A549 (cell line): ENCODE measurements at regions not wholly inside any gene's neighbourhood (a gene's known extent, or its start where the extent isn't known, plus 50 kb on each side); places are given as distances from the start of the nearest gene placed in this dataset.

Source experiments
- CBX8 ChIP-seq: fragments of 200-600 bp; sonication (generic); IDR thresholded peaks from 2 replicates; pipeline ENCODE4 v1.6.1; 2016
- CEBPB ChIP-seq, 2 experiments: fragments of >200 bp in 1 of 2; sonication (Bioruptor Twin) in 1 of 2; formaldehyde crosslinking in 1 of 2; IDR thresholded peaks; 2 replicates each; pipeline ENCODE4 v1.6.1; 2012 to 2016
- EP300 ChIP-seq, 2 experiments: fragments of >200 bp; sonication (Bioruptor Twin); formaldehyde crosslinking; IDR thresholded peaks; 2 replicates in 1 of 2; 3 replicates in 1 of 2; pipeline ENCODE4 v1.6.1; 2016 to 2017
- ESRRA ChIP-seq: fragments of 150-350 bp; IDR thresholded peaks from 2 replicates; pipeline ENCODE4 v1.6.1; 2014; ENCODE audit warnings: mild to moderate bottlenecking, low read length, borderline replicate concordance
- KDM5A ChIP-seq: fragments of 200-600 bp; sonication (generic); IDR thresholded peaks from 2 replicates; pipeline ENCODE4 v1.6.1; 2016; ENCODE audit warnings: antibody characterized with exemption, mild to moderate bottlenecking
- MYC ChIP-seq: IDR thresholded peaks from 2 replicates; pipeline ENCODE4 v1.6.1; 2012; ENCODE audit warnings: mild to moderate bottlenecking, inconsistent platforms, low read length, improper control_type of control experiment, borderline replicate concordance
- POLR2A ChIP-seq: IDR thresholded peaks from 2 replicates; pipeline ENCODE4 v1.6.1; 2012; ENCODE audit warnings: mild to moderate bottlenecking, low read length
- POLR2AphosphoS2 ChIP-seq: conservative IDR thresholded peaks from 2 replicates; pipeline ENCODE4 v1.6.1; 2012; ENCODE audit warnings: low read length, improper control_type of control experiment, inconsistent platforms
- RAD21 ChIP-seq, 2 experiments: fragments of >200 bp in 1 of 2; sonication (Bioruptor Twin) in 1 of 2; formaldehyde crosslinking in 1 of 2; IDR thresholded peaks in 1 of 2; conservative IDR thresholded peaks in 1 of 2; 2 replicates in 1 of 2; 3 replicates in 1 of 2; pipeline ENCODE4 v1.6.1; 2012 to 2018; ENCODE audit warnings: inconsistent platforms in 1 of 2
- SMC3 ChIP-seq: fragments of >200 bp; sonication (Bioruptor Twin); formaldehyde crosslinking; IDR thresholded peaks from 3 replicates; pipeline ENCODE4 v1.6.1; 2018; ENCODE audit warnings: inconsistent platforms
- ZC3H11A ChIP-seq: fragments of 450-650 bp; IDR thresholded peaks from 2 replicates; pipeline ENCODE4 v1.6.1; 2014; ENCODE audit warnings: antibody characterized with exemption, mild to moderate bottlenecking
- TF ChIP-seq, protein P1 (sequence below): fragments of >200 bp; sonication (Bioruptor Twin); formaldehyde crosslinking; IDR thresholded peaks from 3 replicates; pipeline ENCODE4 v1.5.1; 2016
- TF ChIP-seq, protein P2 (sequence below): fragments of 200-600 bp; sonication (generic); IDR thresholded peaks from 2 replicates; pipeline ENCODE4 v1.6.1; 2016; ENCODE audit warnings: antibody characterized with exemption, mild to moderate bottlenecking, moderate library complexity
- TF ChIP-seq, protein P3 (sequence below): IDR thresholded peaks from 2 replicates; pipeline ENCODE4 v1.6.1; 2012

DNA sequence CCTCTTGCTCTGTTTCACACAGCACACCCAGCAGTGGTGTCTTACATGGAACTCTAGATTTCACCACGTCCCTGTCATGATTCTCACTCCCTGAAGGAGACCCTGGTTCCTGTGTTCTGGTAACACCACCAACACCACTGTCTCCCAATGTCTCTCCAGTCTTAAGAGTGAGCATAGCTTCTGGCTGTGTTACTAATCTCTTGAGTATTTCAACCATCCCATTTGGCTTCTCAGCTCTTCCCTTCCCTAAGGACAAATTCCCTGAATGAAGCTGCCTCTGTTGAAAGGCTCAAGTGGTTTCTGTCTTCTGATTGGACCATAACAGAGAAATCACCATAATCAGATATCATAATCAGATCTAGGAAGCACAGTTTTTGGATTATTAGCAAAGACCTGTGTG lies 311.8 kb downstream of the DNAH5 start:
- TF ChIP-seq, protein P1, sequence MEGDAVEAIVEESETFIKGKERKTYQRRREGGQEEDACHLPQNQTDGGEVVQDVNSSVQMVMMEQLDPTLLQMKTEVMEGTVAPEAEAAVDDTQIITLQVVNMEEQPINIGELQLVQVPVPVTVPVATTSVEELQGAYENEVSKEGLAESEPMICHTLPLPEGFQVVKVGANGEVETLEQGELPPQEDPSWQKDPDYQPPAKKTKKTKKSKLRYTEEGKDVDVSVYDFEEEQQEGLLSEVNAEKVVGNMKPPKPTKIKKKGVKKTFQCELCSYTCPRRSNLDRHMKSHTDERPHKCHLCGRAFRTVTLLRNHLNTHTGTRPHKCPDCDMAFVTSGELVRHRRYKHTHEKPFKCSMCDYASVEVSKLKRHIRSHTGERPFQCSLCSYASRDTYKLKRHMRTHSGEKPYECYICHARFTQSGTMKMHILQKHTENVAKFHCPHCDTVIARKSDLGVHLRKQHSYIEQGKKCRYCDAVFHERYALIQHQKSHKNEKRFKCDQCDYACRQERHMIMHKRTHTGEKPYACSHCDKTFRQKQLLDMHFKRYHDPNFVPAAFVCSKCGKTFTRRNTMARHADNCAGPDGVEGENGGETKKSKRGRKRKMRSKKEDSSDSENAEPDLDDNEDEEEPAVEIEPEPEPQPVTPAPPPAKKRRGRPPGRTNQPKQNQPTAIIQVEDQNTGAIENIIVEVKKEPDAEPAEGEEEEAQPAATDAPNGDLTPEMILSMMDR: no peak
- TF ChIP-seq, protein P2, sequence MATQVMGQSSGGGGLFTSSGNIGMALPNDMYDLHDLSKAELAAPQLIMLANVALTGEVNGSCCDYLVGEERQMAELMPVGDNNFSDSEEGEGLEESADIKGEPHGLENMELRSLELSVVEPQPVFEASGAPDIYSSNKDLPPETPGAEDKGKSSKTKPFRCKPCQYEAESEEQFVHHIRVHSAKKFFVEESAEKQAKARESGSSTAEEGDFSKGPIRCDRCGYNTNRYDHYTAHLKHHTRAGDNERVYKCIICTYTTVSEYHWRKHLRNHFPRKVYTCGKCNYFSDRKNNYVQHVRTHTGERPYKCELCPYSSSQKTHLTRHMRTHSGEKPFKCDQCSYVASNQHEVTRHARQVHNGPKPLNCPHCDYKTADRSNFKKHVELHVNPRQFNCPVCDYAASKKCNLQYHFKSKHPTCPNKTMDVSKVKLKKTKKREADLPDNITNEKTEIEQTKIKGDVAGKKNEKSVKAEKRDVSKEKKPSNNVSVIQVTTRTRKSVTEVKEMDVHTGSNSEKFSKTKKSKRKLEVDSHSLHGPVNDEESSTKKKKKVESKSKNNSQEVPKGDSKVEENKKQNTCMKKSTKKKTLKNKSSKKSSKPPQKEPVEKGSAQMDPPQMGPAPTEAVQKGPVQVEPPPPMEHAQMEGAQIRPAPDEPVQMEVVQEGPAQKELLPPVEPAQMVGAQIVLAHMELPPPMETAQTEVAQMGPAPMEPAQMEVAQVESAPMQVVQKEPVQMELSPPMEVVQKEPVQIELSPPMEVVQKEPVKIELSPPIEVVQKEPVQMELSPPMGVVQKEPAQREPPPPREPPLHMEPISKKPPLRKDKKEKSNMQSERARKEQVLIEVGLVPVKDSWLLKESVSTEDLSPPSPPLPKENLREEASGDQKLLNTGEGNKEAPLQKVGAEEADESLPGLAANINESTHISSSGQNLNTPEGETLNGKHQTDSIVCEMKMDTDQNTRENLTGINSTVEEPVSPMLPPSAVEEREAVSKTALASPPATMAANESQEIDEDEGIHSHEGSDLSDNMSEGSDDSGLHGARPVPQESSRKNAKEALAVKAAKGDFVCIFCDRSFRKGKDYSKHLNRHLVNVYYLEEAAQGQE: no peak
- no peak for TF ChIP-seq POLR2A
- no peak for TF ChIP-seq CBX8
- no peak for TF ChIP-seq RAD21 (conservative IDR thresholded peaks at IDR 0.05 in 1 of 2, IDR thresholded peaks at IDR 0.05 in 1 of 2)
- no peak for TF ChIP-seq MYC
- TF ChIP-seq, protein P3, sequence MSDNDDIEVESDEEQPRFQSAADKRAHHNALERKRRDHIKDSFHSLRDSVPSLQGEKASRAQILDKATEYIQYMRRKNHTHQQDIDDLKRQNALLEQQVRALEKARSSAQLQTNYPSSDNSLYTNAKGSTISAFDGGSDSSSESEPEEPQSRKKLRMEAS: no peak
- no peak for TF ChIP-seq ESRRA
- no peak for TF ChIP-seq CEBPB (IDR thresholded peaks at IDR 0.05)
- TF ChIP-seq EP300 (IDR thresholded peaks at IDR 0.05): no peak
- TF ChIP-seq POLR2AphosphoS2: no peak
- no peak for TF ChIP-seq ZC3H11A
- TF ChIP-seq KDM5A: no peak
- no peak for TF ChIP-seq SMC3
